MCF 10A (cell line): ENCODE measurements at regions not wholly inside any gene's neighbourhood (a gene's known extent, or its start where the extent isn't known, plus 50 kb on each side); places are given as distances from the start of the nearest gene placed in this dataset.

Experiments
- BruUV-seq: library from RNA; stranded (reverse); fragments of 400-500 nt; replicated peaks from 2 replicates; lab custom pipeline; 2021; lab: Mats Ljungman, UMichigan
- CTCF ChIA-PET: fragments of 300-600 bp; sonication (Branson Sonifier 250); formaldehyde crosslinking; extraction: SDS; loops from one replicate; lab custom pipeline; 2021; ENCODE audit warnings: antibody characterized with exemption, inconsistent platforms; lab: Yijun Ruan, JAX
- POLR2A ChIA-PET: fragments of 300-600, 350-650 bp; sonication (Branson Sonifier 250); formaldehyde crosslinking; extraction: SDS; loops from one replicate; lab custom pipeline; 2020; ENCODE audit warnings: antibody characterized with exemption, inconsistent platforms; lab: Yijun Ruan, JAX
- DNase-seq: peaks from one replicate; pipeline ENCODE4 v3.0.0-alpha.2; 2018; ENCODE audit not compliant: unreplicated experiment
- H3K27ac Mint-ChIP-seq: one replicate; pipeline ENCODE4 v1.8.0; 2022; ENCODE audit warnings: mild to moderate bottlenecking, low read depth, mixed read lengths; ENCODE audit not compliant: unreplicated experiment
- H3K27me3 Mint-ChIP-seq: one replicate; pipeline ENCODE4 v1.8.0; 2022; ENCODE audit warnings: mixed read lengths; ENCODE audit not compliant: insufficient read depth, unreplicated experiment
- H3K36me3 Mint-ChIP-seq: one replicate; pipeline ENCODE4 v1.8.0; 2022; ENCODE audit warnings: mild to moderate bottlenecking, moderate library complexity, mixed read lengths; ENCODE audit not compliant: insufficient read depth, unreplicated experiment
- H3K4me1 Mint-ChIP-seq: one replicate; pipeline ENCODE4 v1.8.0; 2022; ENCODE audit warnings: mixed read lengths; ENCODE audit not compliant: insufficient read depth, unreplicated experiment
- H3K4me3 Mint-ChIP-seq: one replicate; pipeline ENCODE4 v1.8.0; 2022; ENCODE audit warnings: mild to moderate bottlenecking, moderate library complexity, mixed read lengths; ENCODE audit not compliant: unreplicated experiment
- H3K9me3 Mint-ChIP-seq: one replicate; pipeline ENCODE4 v1.8.0; 2022; ENCODE audit warnings: mixed read lengths; ENCODE audit not compliant: unreplicated experiment
- intact Hi-C: fragments of 100-400 bp; cut with micrococcal nuclease; formaldehyde crosslinking; loops from 2 replicates; pipeline ENCODE4 v1.14.1; 2022
- TF ChIP-seq, protein P1 (sequence below): fragments of 200-600 bp; IDR thresholded peaks from one replicate; pipeline ENCODE4 v1.8.0; 2022; ENCODE audit warnings: antibody characterized with exemption, mild to moderate bottlenecking; ENCODE audit not compliant: unreplicated experiment

DNA sequence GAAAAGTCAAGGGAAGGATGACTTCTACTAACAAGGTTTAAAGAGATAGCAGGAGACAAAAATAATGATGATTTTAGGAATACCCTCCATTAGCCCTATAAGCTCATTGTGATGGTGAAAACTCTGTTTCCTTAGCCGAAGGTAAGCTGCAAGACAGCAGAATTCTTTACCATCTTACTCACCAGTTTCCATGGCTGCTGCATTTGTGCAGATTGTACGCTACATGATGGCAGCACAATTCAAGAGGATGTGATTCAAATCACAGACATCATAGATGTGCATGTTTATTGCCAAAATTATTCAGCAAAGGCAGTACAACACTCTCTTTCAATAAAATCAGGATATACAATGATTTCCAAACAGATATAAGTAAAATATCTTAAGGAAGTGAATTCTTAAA, 175.6 kb downstream of the SPATA31D1 start:
- ChIA-PET CTCF (no interaction called here), POLR2A (interaction anchor here (0.6 kb wide), 1 partner anchor 59 kb away, joined by 3 read pairs; no protein-coding TSS in a partner anchor)
- intact Hi-C loops, result no loop called here
- no peaks in the 10 kb centered on the region for H3K9me3 Mint-ChIP-seq
- TF ChIP-seq, protein P1, sequence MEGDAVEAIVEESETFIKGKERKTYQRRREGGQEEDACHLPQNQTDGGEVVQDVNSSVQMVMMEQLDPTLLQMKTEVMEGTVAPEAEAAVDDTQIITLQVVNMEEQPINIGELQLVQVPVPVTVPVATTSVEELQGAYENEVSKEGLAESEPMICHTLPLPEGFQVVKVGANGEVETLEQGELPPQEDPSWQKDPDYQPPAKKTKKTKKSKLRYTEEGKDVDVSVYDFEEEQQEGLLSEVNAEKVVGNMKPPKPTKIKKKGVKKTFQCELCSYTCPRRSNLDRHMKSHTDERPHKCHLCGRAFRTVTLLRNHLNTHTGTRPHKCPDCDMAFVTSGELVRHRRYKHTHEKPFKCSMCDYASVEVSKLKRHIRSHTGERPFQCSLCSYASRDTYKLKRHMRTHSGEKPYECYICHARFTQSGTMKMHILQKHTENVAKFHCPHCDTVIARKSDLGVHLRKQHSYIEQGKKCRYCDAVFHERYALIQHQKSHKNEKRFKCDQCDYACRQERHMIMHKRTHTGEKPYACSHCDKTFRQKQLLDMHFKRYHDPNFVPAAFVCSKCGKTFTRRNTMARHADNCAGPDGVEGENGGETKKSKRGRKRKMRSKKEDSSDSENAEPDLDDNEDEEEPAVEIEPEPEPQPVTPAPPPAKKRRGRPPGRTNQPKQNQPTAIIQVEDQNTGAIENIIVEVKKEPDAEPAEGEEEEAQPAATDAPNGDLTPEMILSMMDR, result no peak
- H3K4me3 Mint-ChIP-seq, result no peak overlapping the region
- H3K27me3 Mint-ChIP-seq, result no peaks in the 10 kb centered on the region
- BruUV-seq, result no TSS peak
- H3K27ac Mint-ChIP-seq, result no peak overlapping the region
- peaks cover 7% of the 10 kb centered on the region for H3K4me1 Mint-ChIP-seq
- H3K36me3 Mint-ChIP-seq, result no peaks in the 10 kb centered on the region
- no peak for DNase-seq

DNA sequence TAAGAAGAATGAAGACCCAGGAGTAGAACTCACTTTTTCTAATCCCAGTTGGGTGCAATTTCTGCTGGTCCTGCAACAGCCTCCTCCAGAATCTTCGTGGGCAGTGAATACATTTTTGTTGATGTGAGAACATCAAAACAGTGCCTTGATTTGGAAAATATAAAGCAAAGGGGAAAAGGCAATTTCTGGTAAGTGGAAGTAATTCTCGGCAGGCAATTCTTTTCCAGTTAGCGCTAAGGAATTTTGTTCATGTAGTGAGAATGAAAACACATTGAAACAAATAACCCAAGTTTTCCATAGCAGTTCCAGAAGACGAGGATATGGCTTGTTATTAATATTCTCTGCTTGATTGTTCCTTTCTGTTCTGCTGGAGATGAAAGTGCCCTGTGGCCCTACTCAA, 178.7 kb downstream of the SPATA31D1 start:
- H3K9me3 Mint-ChIP-seq, result no peaks in the 10 kb centered on the region
- CTCF ChIA-PET, result interaction anchor here (0.8 kb wide), 1 partner anchor 643 kb away, joined by 5 read pairs; no protein-coding TSS in a partner anchor
- no TSS peak for BruUV-seq

DNA sequence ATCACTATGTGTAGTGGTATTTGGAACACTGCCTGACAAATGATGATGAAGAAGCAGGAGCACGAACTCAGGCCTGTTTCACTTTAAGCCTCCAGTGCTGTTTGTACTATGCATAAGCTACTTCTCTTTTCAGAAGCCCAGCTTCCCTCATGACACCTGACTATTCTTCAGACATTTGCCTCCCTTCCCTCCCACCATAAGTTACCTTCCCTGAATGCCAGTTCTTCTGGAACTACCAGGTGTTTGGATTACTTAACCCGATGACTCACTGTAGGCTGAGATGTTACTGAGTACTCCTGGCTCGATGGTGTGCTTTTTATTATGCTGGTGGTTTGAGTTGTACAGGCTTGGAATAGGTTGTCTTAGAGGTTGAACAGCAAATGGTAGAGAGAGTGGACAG, 180.0 kb downstream of the SPATA31D1 start:
- H3K9me3 Mint-ChIP-seq, result no peaks in the 10 kb centered on the region
- no TSS peak for BruUV-seq
- CTCF ChIA-PET, result interaction anchor here (0.7 kb wide), 1 partner anchor 20 kb away, joined by 3 read pairs; no protein-coding TSS in a partner anchor
- intact Hi-C loops, result no loop called here
- TF ChIP-seq, protein P1, result no peak
- H3K4me1 Mint-ChIP-seq, result peaks cover 7% of the 10 kb centered on the region
- no peaks in the 10 kb centered on the region for H3K36me3 Mint-ChIP-seq
- POLR2A ChIA-PET, result interaction anchor here (0.5 to 0.7 kb wide), 2 partner anchors 144 to 147 kb away, joined by 3 to 4 read pairs; no protein-coding TSS in a partner anchor
- DNase-seq, result peak; percentile 83
- H3K4me3 Mint-ChIP-seq, result no peak overlapping the region
- H3K27ac Mint-ChIP-seq, result peak overlapping the region; percentile 52
- H3K27me3 Mint-ChIP-seq, result no peaks in the 10 kb centered on the region

More for the DNA sequence above, 178.7 kb downstream of the SPATA31D1 start:
- peaks cover 7% of the 10 kb centered on the region for H3K4me1 Mint-ChIP-seq
- H3K4me3 Mint-ChIP-seq, result no peak overlapping the region
- intact Hi-C loops, result no loop called here
- POLR2A ChIA-PET, result no interaction called here
- TF ChIP-seq, protein P1, result no peak
- no peak for DNase-seq
- no peaks in the 10 kb centered on the region for H3K27me3 Mint-ChIP-seq
- no peaks in the 10 kb centered on the region for H3K36me3 Mint-ChIP-seq
- H3K27ac Mint-ChIP-seq, result no peak overlapping the region

DNA sequence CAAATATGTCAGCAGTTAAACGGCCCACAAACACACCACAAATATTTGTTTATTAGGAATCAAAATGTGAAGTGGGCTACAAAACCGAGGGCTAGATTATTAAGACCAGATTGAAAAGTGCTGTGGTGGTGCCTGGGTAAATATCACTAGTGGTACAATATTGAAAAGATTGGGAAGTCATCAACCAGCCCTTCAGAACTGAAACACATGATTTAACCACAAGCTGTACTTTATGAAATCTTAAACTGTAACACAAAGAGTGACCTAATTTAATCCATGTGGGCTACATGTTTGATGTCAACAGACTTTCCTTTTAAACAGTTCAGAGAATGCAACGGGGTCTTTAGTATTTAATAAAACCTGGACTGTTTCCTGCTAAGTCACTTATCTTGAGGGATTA, 182.3 kb downstream of the SPATA31D1 start:
- TF ChIP-seq, protein P1, result no peak
- Mint-ChIP-seq H3K9me3 (no peaks in the 10 kb centered on the region), H3K4me1 (peaks cover 7% of the 10 kb centered on the region), H3K27me3 (no peaks in the 10 kb centered on the region), H3K36me3 (no peaks in the 10 kb centered on the region), H3K27ac (no peak overlapping the region), H3K4me3 (no peak overlapping the region)
- intact Hi-C loops, result no loop called here
- no peak for DNase-seq
- ChIA-PET POLR2A (no interaction called here), CTCF (no interaction called here)
- BruUV-seq, result no TSS peak
